HG03039 (cell line): ENCODE measurements at regions not wholly inside any gene's neighbourhood (a gene's known extent, or its start where the extent isn't known, plus 50 kb on each side); places are given as distances from the start of the nearest gene placed in this dataset.
"Not testable (repeated sequence)": the region's sequence is repeated elsewhere in the genome, so short reads cannot be mapped to it uniquely, and the experiment has no call there.

ENCODE experiments used
- ATAC-seq: cut with Tn5 transposase; IDR thresholded peaks from one replicate; pipeline ENCODE4 v1.9.1; 2021; ENCODE audit warnings: mild to moderate bottlenecking, moderate library complexity; ENCODE audit not compliant: unreplicated experiment

GRCh38 chr14:38045461-38045860 lies 162.2 kb upstream of the SSTR1 start:
- ATAC-seq: no peak

GRCh38 chr14:38046160-38046559 lies 161.5 kb upstream of the SSTR1 start:
- ATAC-seq: no peak

- no peak for ATAC-seq
These were observed 160.4 kb upstream of the SSTR1 start for GRCh38 chr14:38047195-38047902.

GRCh38 chr14:38053666-38054065 lies 154.0 kb upstream of the SSTR1 start:
- no peak for ATAC-seq

GRCh38 chr14:38056270-38056669 lies 151.4 kb upstream of the SSTR1 start:
- no peak for ATAC-seq

DNA sequence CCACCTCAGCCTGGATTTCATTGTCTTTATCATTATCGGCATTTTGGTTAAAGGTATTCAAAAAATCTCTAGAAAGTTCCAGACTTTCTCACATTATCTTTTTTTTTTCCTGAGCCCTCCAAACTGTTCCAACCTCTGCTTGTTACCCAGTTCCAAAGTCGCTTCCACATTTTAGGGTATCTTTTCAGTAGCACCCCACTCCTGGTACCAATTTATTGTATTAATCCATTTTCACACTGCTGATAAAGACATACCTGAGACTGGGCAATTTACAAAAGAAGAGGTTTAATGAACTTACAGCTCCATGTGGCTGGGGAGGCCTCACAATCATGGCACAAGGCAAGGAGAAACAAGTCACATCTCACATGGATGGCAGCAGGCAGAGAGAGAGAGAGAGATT lies 145.5 kb upstream of the SSTR1 start:
- ATAC-seq: not testable (repeated sequence)

DNA sequence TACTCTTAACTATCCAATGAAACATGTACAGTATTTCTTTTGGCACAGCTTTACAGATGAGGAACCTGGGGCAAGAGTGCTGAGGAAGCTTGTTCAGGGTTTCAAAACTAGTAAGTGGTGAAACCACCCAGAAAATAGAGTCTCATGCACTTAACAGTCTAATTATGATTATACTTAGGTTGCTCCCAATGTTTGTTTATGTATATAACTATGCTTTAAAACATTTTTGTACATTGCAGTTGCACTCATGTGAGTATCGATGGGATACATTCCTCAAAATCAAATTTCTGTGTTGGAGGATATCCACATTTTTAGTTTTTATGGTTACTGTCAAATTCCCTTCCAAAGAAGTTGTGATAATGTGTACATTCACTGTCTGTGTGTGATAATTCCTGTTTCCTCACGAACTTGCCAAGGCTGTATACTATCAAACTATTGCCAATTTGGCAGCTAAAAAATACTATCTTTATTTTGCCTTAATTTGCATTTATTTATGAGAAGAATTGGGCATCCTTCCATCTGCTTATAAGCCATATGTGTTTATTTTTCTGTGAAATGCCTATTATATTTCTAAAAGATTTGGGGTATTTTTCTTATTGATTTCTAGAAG lies 143.9 kb upstream of the SSTR1 start:
- ATAC-seq: no peak

- no peak for ATAC-seq
These were observed 142.5 kb upstream of the SSTR1 start for GRCh38 chr14:38065106-38065762.

GRCh38 chr14:38070061-38070588 lies 137.6 kb upstream of the SSTR1 start:
- no peak for ATAC-seq

DNA sequence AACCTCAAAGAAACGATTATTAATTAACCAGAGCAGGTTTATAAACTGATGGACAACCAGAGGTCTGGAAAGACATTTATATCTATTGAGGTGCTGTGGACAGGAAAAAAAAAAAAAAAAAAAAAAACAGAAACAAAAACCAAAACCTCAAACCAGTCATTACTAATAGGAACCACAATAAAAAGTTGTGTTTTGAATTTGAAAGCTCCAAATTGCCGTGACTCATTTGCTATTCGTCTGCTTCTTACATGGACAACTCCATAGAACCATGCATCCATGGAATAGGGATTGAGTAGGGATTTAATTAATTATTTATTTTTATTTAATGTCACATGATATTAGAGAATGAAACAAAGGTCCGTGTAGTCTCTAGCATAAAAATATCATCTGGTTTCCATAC lies 134.1 kb upstream of the SSTR1 start:
- no peak for ATAC-seq

- no peak for ATAC-seq
These were observed 133.6 kb upstream of the SSTR1 start for GRCh38 chr14:38074081-38074480.

DNA sequence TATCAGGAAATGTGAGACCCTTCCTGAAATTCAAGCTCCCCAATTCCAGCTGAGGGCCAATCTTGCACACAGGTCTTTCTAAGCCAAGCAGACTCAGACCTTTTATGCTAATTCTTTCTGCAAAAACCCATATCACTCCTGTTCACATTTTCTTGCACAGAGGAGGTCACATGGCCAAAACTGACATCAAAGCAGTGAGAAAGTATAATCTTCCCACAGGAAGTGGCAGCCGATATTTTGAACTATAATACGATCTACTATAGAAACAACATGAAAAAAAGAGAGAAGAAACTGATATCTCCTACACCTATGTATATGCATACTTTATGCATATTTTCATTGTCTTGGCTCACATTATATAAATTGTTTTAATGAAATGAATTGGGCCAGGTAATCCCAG lies 132.9 kb upstream of the SSTR1 start:
- no peak for ATAC-seq

- no peak for ATAC-seq
These were observed 129.3 kb upstream of the SSTR1 start for GRCh38 chr14:38078393-38078792.

DNA sequence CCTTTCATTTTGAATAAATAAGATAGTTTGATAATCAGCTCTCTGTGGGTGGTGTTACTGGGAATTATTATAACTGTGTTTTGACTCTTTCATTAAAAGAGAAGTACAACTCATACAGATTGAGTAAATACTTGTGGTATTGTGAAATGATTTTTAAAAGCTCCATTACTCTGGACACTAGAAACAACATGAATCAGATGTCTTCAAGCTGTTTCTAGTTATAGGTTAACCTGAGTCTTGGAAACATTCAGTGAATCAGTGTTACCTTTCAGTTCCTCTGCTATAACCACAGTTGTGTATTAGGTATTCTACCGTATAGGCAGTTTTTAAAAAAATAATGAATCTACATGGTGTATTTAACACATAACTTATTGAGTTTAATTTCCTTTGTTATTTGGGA lies 128.4 kb upstream of the SSTR1 start:
- ATAC-seq: no peak

- no peak for ATAC-seq
These were observed 127.8 kb upstream of the SSTR1 start for GRCh38 chr14:38079886-38080285.

DNA sequence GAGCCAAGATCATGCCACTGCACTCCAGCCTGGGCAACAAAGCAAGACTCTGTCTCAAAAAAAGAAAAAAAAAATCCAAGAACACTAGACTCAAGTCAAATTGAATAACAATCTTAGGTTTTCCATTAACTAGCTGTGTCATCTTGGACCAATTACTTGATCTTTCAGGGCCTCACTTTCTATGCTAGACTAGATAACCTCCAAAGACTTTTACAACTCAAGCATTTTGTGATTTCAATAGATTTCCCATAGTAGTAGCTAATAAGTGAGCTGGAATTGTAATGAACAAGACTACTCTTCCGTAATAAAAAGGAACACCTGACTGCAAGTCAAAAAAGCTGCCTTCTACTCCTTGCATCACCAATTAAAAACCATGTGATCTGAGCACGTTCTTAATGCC lies 127.0 kb upstream of the SSTR1 start:
- no peak for ATAC-seq

GRCh38 chr14:38083039-38083438 lies 124.7 kb upstream of the SSTR1 start:
- no peak for ATAC-seq

- ATAC-seq: no peak
These were observed 118.6 kb upstream of the SSTR1 start for GRCh38 chr14:38089123-38089522.

GRCh38 chr14:38090506-38090905 lies 117.2 kb upstream of the SSTR1 start:
- no peak for ATAC-seq

- ATAC-seq: no peak
These were observed 109.4 kb upstream of the SSTR1 start for GRCh38 chr14:38098074-38098836.

DNA sequence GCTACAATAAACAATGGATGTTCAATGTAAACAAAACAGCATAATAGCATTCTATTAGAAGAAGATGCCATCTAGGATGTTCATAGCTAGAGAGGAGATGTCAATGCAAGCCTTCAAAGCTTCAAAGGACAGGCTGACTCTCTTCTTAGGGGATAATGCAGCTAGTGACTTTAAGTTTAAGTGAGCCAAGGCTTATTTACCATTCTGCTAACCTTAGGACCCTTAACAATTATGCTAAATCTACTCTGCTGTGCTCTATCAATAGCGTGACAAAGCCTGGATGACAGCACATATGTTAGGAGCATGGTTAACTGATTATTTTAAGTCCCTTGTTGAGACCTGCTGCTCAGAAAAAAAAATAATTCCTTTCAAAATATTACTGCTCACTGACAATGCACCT lies 106.0 kb upstream of the SSTR1 start:
- ATAC-seq: no peak
